ENCODE measurements at regions not wholly inside any gene's neighbourhood (a gene's known extent, or its start where the extent isn't known, plus 50 kb on each side); places are given as distances from the start of the nearest gene placed in this dataset.

- no peaks in the 10 kb centered on the region for H4K20me1 ChIP-seq (ENCODE audit: insufficient read depth)
- H3K27me3 ChIP-seq (ENCODE audit: insufficient read depth, low read depth, low read length): no peaks in the 10 kb centered on the region
- H3K4me3 ChIP-seq (ENCODE audit: low read length): no peak overlapping the region
- H3K9me3 ChIP-seq (ENCODE audit: low read length): no peaks in the 10 kb centered on the region
- H2AFZ ChIP-seq (ENCODE audit: low read depth, low read length): no peak overlapping the region
- no peaks in the 10 kb centered on the region for H3K36me3 ChIP-seq (ENCODE audit: insufficient read depth, low read length)
- H3K4me2 ChIP-seq (ENCODE audit: low read length): no peak overlapping the region
- no peaks in the 10 kb centered on the region for H3K79me2 ChIP-seq (replicated peaks; ENCODE audit: insufficient read depth, low read length)
- no peak for TF ChIP-seq SMC3 (conservative IDR thresholded peaks at IDR 0.05; ENCODE audit: poor library complexity)
- no peak for TF ChIP-seq RAD21 (conservative IDR thresholded peaks at IDR 0.05)
- TF ChIP-seq EP300 (conservative IDR thresholded peaks at IDR 0.05; ENCODE audit: poor library complexity, severe bottlenecking): no peak
- TF ChIP-seq REST (IDR thresholded peaks at IDR 0.05; ENCODE audit: borderline replicate concordance): no peak
- TF ChIP-seq TAF1 (IDR thresholded peaks at IDR 0.05; ENCODE audit: low read depth): no peak
- no peak for TF ChIP-seq POLR2AphosphoS5 (IDR thresholded peaks at IDR 0.05)
- no peak for TF ChIP-seq EZH2 (IDR thresholded peaks at IDR 0.05; ENCODE audit: borderline replicate concordance, insufficient read depth, low read length, poor library complexity, severe bottlenecking)
- TF ChIP-seq CTCF (IDR thresholded peaks at IDR 0.05; ENCODE audit: poor library complexity, severe bottlenecking): no peak
- no peak for TF ChIP-seq MXI1 (conservative IDR thresholded peaks at IDR 0.05; ENCODE audit: poor library complexity, severe bottlenecking)
- H3K9me2 ChIP-seq (ENCODE audit: insufficient read depth, low read length): no peaks in the 10 kb centered on the region
- no peaks in the 10 kb centered on the region for H3F3A ChIP-seq (ENCODE audit: insufficient read depth, low read length, poor library complexity, severe bottlenecking)
- H3K9ac ChIP-seq (ENCODE audit: low read length): no peak overlapping the region
- H3K27ac ChIP-seq (ENCODE audit: low read length): no peak overlapping the region
Observed at GRCh38 chr10:55704950-55705349, 656.1 kb downstream of the ZWINT start.

- Histone ChIP-seq H3K4me3 (ENCODE audit: low read length) (no peak overlapping the region), H4K20me1 (ENCODE audit: insufficient read depth) (no peaks in the 10 kb centered on the region), H2AFZ (ENCODE audit: low read depth, low read length) (no peak overlapping the region), H3K9me3 (ENCODE audit: low read length) (no peaks in the 10 kb centered on the region), H3K27ac (ENCODE audit: low read length) (no peak overlapping the region), H3K9me2 (ENCODE audit: insufficient read depth, low read length) (no peaks in the 10 kb centered on the region), H3K79me2 (replicated peaks; ENCODE audit: insufficient read depth, low read length) (no peaks in the 10 kb centered on the region), H3K9ac (ENCODE audit: low read length) (no peak overlapping the region), H3K27me3 (ENCODE audit: insufficient read depth, low read depth, low read length) (no peaks in the 10 kb centered on the region), H3K36me3 (ENCODE audit: insufficient read depth, low read length) (no peaks in the 10 kb centered on the region), H3K4me2 (ENCODE audit: low read length) (no peak overlapping the region), H3F3A (ENCODE audit: insufficient read depth, low read length, poor library complexity, severe bottlenecking) (no peaks in the 10 kb centered on the region)
- TF ChIP-seq SMC3 (conservative IDR thresholded peaks at IDR 0.05; ENCODE audit: poor library complexity) (no peak), RAD21 (conservative IDR thresholded peaks at IDR 0.05) (no peak), EP300 (conservative IDR thresholded peaks at IDR 0.05; ENCODE audit: poor library complexity, severe bottlenecking) (no peak), POLR2AphosphoS5 (IDR thresholded peaks at IDR 0.05) (no peak), EZH2 (IDR thresholded peaks at IDR 0.05; ENCODE audit: borderline replicate concordance, insufficient read depth, low read length, poor library complexity, severe bottlenecking) (no peak), MXI1 (conservative IDR thresholded peaks at IDR 0.05; ENCODE audit: poor library complexity, severe bottlenecking) (no peak), REST (IDR thresholded peaks at IDR 0.05; ENCODE audit: borderline replicate concordance) (no peak), TAF1 (IDR thresholded peaks at IDR 0.05; ENCODE audit: low read depth) (no peak), CTCF (IDR thresholded peaks at IDR 0.05; ENCODE audit: poor library complexity, severe bottlenecking) (no peak)
Observed at GRCh38 chr10:55668326-55668922, 692.6 kb downstream of the ZWINT start.

Data from neural cell (in vitro differentiated cells).